NT2/D1 (cell line): ENCODE measurements at regions not wholly inside any gene's neighbourhood (a gene's known extent, or its start where the extent isn't known, plus 50 kb on each side); places are given as distances from the start of the nearest gene placed in this dataset.

Source experiments
- SUZ12 ChIP-seq: IDR thresholded peaks from 2 replicates; pipeline ENCODE4 v1.6.1; 2011; ENCODE audit not compliant: insufficient read length, insufficient read depth; ENCODE audit errors: extremely low read depth
- YY1 ChIP-seq: IDR thresholded peaks from 2 replicates; pipeline ENCODE4 v1.6.1; 2011; ENCODE audit not compliant: insufficient read length, insufficient read depth
- ZNF274 ChIP-seq: IDR thresholded peaks from 2 replicates; pipeline ENCODE4 v1.6.1; 2011; ENCODE audit warnings: mild to moderate bottlenecking, low read depth, low read length

GRCh38 chr10:3255616-3256015 is 83.0 kb upstream of the PITRM1 start:
- no peak for TF ChIP-seq ZNF274
- no peak for TF ChIP-seq YY1
- TF ChIP-seq SUZ12: no peak
